Panc1 (cell line): ENCODE measurements at regions not wholly inside any gene's neighbourhood (a gene's known extent, or its start where the extent isn't known, plus 50 kb on each side); places are given as distances from the start of the nearest gene placed in this dataset.

Source experiments
- ATAC-seq: fragments of 200-7000 bp; cut with Tn5 transposase; 2 replicates; pipeline ENCODE4 v1.9.1; 2020; ENCODE audit warnings: mild to moderate bottlenecking, moderate library complexity
- BruUV-seq: library from RNA; stranded (reverse); fragments of 400-500 nt; replicated peaks from 2 replicates; lab custom pipeline; 2021; lab: Mats Ljungman, UMichigan
- CTCF ChIA-PET: fragments of 300-600 bp; sonication (Branson Sonifier 250); formaldehyde crosslinking; loops from one replicate; lab custom pipeline; 2022; ENCODE audit warnings: antibody characterized with exemption; lab: Charles Lee
- POLR2A ChIA-PET: fragments of 300-600 bp; sonication (Branson Sonifier 250); formaldehyde crosslinking; loops from one replicate; lab custom pipeline; 2022; ENCODE audit warnings: antibody characterized with exemption; lab: Charles Lee
- DNase-seq: peaks from one replicate; pipeline ENCODE4 v3.0.0-alpha.2; 2010; ENCODE audit warnings: low read depth, low spot score
- H3K27ac ChIP-seq: 2 replicates; pipeline ENCODE4 v1.5.1; 2011; ENCODE audit warnings: mild to moderate bottlenecking, low read length, inconsistent platforms
- H3K27me3 ChIP-seq: fragments of 200-500 bp; sonication (Bioruptor generic); 2 replicates; pipeline ENCODE4 v1.6.0; 2014; ENCODE audit warnings: low read length, inconsistent platforms; ENCODE audit not compliant: control insufficient read depth, insufficient read depth
- H3K36me3 ChIP-seq: fragments of 200-500 bp; sonication (Bioruptor generic); 2 replicates; pipeline ENCODE4 v1.5.1; 2014; ENCODE audit warnings: inconsistent platforms, mild to moderate bottlenecking, low read length, moderate library complexity; ENCODE audit not compliant: control insufficient read depth, insufficient read depth
- H3K4me1 ChIP-seq: 2 replicates; pipeline ENCODE4 v1.5.1; 2011; ENCODE audit warnings: inconsistent platforms, mild to moderate bottlenecking, low read length, moderate library complexity; ENCODE audit not compliant: control insufficient read depth, insufficient read depth
- H3K4me3 ChIP-seq, 2 experiments: 2 replicates each; pipeline ENCODE4 v1.5.1; 2011 to 2012; ENCODE audit warnings: low read depth in 2 of 2, low read length in 2 of 2, mild to moderate bottlenecking in 2 of 2, inconsistent platforms in 1 of 2, moderate library complexity in 1 of 2
- H3K9me3 ChIP-seq: fragments of 200-500 bp; sonication (Bioruptor generic); 2 replicates; pipeline ENCODE4 v1.5.1; 2014; ENCODE audit warnings: low read depth, mild to moderate bottlenecking, inconsistent platforms, low read length, moderate library complexity; ENCODE audit not compliant: control insufficient read depth, insufficient read depth
- CTCF ChIP-seq: fragments of 450-650 bp; IDR thresholded peaks from 2 replicates; pipeline ENCODE4 v1.5.1; 2017; ENCODE audit warnings: mild to moderate bottlenecking
- POLR2AphosphoS5 ChIP-seq: IDR thresholded peaks from 2 replicates; pipeline ENCODE4 v1.6.1; 2012; ENCODE audit warnings: mild to moderate bottlenecking, low read depth, low read length, moderate library complexity
- REST ChIP-seq, 2 experiments: IDR thresholded peaks; 2 replicates each; pipeline ENCODE4 v1.6.1; 2011 to 2012; ENCODE audit warnings: low read depth in 2 of 2, control low read depth in 1 of 2, low read length in 1 of 2, mild to moderate bottlenecking in 1 of 2, moderate library complexity in 1 of 2; ENCODE audit not compliant: insufficient read depth in 1 of 2
- SIN3A ChIP-seq: IDR thresholded peaks from 2 replicates; pipeline ENCODE4 v1.6.1; 2012; ENCODE audit warnings: low read depth, mild to moderate bottlenecking, low read length, moderate library complexity, borderline replicate concordance; ENCODE audit not compliant: insufficient read depth
- TCF7L2 ChIP-seq: IDR thresholded peaks from 2 replicates; pipeline ENCODE4 v1.6.1; 2011; ENCODE audit warnings: mild to moderate bottlenecking, low read depth, low read length, inconsistent platforms
- in situ Hi-C: cut with HindIII; loops from 2 replicates; pipeline ENCODE4 v1.10.0; 2016; ENCODE audit warnings: low sequenced_read_pairs, low pct_unique_long_range_greater_than_20kb
- intact Hi-C: fragments of 100-400 bp; cut with micrococcal nuclease; formaldehyde crosslinking; loops from one replicate; pipeline ENCODE4 v1.10.0; 2022; ENCODE audit not compliant: unreplicated experiment

GRCh38 chr12:105843986-105844760, 294.6 kb downstream of the NUAK1 start:
- ChIA-PET POLR2A (no interaction called here), CTCF (no interaction called here)
- DNase-seq (no peak), ATAC-seq (no peak)
- Histone ChIP-seq H3K4me3 (no peak overlapping the region), H3K9me3 (no peaks in the 10 kb centered on the region), H3K36me3 (no peaks in the 10 kb centered on the region), H3K4me1 (no peaks in the 10 kb centered on the region), H3K27ac (no peak overlapping the region), H3K27me3 (no peaks in the 10 kb centered on the region)
- in situ Hi-C loops, result no loop called here
- intact Hi-C loops, result no loop called here
- no peak for TF ChIP-seq TCF7L2
- no peak for TF ChIP-seq SIN3A
- BruUV-seq, result no TSS peak

- ATAC-seq (no peak), DNase-seq (no peak)
- BruUV-seq, result no TSS peak
- no peaks in the 10 kb centered on the region for H3K4me1 ChIP-seq
- in situ Hi-C loops (no loop called here), intact Hi-C loops (no loop called here)
- no peaks in the 10 kb centered on the region for H3K36me3 ChIP-seq
- H3K27me3 ChIP-seq, result no peaks in the 10 kb centered on the region
- no peak overlapping the region for H3K27ac ChIP-seq
- TF ChIP-seq SIN3A, result no peak
- no peak for TF ChIP-seq POLR2AphosphoS5
- TF ChIP-seq REST (IDR thresholded peaks at IDR 0.05; ENCODE audit: insufficient read depth in 1 of 2, low read depth in 2 of 2, low read length in 1 of 2), result no peak
- no peak for TF ChIP-seq TCF7L2
- no peak for TF ChIP-seq CTCF
- H3K9me3 ChIP-seq, result no peaks in the 10 kb centered on the region
- ChIA-PET POLR2A (no interaction called here), CTCF (no interaction called here)
- no peak overlapping the region for H3K4me3 ChIP-seq
Observed at GRCh38 chr12:105846331-105846730, 292.4 kb downstream of the NUAK1 start.

GRCh38 chr12:105847068-105847467, 291.7 kb downstream of the NUAK1 start:
- no peak for ATAC-seq
- H3K36me3 ChIP-seq, result no peaks in the 10 kb centered on the region
- no peak overlapping the region for H3K27ac ChIP-seq
- intact Hi-C loops, result no loop called here
- POLR2A ChIA-PET, result no interaction called here
- H3K9me3 ChIP-seq, result no peaks in the 10 kb centered on the region
- no peak overlapping the region for H3K4me3 ChIP-seq
- H3K4me1 ChIP-seq, result no peaks in the 10 kb centered on the region
- no peak for DNase-seq
- in situ Hi-C loops, result no loop called here
- CTCF ChIA-PET, result no interaction called here
- BruUV-seq, result no TSS peak
- TF ChIP-seq CTCF (no peak), REST (IDR thresholded peaks at IDR 0.05; ENCODE audit: insufficient read depth in 1 of 2, low read depth in 2 of 2, low read length in 1 of 2) (no peak), SIN3A (no peak), POLR2AphosphoS5 (no peak)
- H3K27me3 ChIP-seq, result no peaks in the 10 kb centered on the region
